ENCODE measurements at regions not wholly inside any gene's neighbourhood (a gene's known extent, or its start where the extent isn't known, plus 50 kb on each side); places are given as distances from the start of the nearest gene placed in this dataset.

DNA sequence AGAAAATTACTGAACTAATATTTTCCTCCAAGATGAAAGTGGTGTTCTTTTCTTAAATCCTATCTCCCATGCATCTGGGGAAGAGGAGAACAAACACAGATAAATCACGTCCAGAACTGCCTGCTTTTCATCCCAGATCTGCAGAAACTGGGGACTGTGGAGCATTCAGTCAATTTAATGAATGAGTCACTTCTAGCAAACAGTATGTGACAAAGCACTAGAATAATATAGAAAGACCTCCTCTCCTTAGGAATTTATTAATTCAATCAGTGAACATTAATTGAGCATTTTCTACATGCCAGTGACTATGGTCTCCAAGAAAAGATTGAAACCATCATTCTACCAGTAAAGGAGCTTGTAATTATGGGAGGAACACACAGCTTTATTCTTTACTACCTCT is 693.4 kb upstream of the ID2 start:
- BruUV-seq (replicated peaks) = no TSS peak
- POLR2A ChIA-PET = no interaction called here
- no peak overlapping the region for H3K27ac ChIP-seq (ENCODE audit: low read depth, low read length)
- H4K20me1 ChIP-seq (ENCODE audit: insufficient read depth) = no peaks in the 10 kb centered on the region
- H3K9me3 ChIP-seq (ENCODE audit: control insufficient read depth in 1 of 2, insufficient read depth in 1 of 2, low read depth in 1 of 2, low read length in 2 of 2) = no peaks in the 10 kb centered on the region
- H3K4me2 ChIP-seq (ENCODE audit: low read length) = no peak overlapping the region
- H3K79me2 ChIP-seq (ENCODE audit: insufficient read depth, low read length) = no peaks in the 10 kb centered on the region
- H3K36me3 ChIP-seq (ENCODE audit: control insufficient read depth in 1 of 2, insufficient read depth in 2 of 2, low read length in 2 of 2) = no peaks in the 10 kb centered on the region
- CTCF ChIA-PET = no interaction called here
- no peak for ATAC-seq
- intact Hi-C loops (cut with micrococcal nuclease) = no loop called here
- peaks cover 12% of the 10 kb centered on the region for H3K27me3 ChIP-seq (ENCODE audit: insufficient read depth, low read length)
- H3K9me2 ChIP-seq (ENCODE audit: insufficient read depth) = no peaks in the 10 kb centered on the region
- DNase-seq (ENCODE audit: low read depth, low spot score) = no peak
- H3K9ac ChIP-seq (ENCODE audit: low read length) = no peak overlapping the region
- no peaks in the 10 kb centered on the region for H3K4me1 ChIP-seq (ENCODE audit: control insufficient read depth in 1 of 2, insufficient read depth in 2 of 2, low read length in 2 of 2)
- no peak overlapping the region for H2AFZ ChIP-seq (ENCODE audit: low read depth, low read length, poor library complexity, severe bottlenecking)
- TF ChIP-seq, protein P1, sequence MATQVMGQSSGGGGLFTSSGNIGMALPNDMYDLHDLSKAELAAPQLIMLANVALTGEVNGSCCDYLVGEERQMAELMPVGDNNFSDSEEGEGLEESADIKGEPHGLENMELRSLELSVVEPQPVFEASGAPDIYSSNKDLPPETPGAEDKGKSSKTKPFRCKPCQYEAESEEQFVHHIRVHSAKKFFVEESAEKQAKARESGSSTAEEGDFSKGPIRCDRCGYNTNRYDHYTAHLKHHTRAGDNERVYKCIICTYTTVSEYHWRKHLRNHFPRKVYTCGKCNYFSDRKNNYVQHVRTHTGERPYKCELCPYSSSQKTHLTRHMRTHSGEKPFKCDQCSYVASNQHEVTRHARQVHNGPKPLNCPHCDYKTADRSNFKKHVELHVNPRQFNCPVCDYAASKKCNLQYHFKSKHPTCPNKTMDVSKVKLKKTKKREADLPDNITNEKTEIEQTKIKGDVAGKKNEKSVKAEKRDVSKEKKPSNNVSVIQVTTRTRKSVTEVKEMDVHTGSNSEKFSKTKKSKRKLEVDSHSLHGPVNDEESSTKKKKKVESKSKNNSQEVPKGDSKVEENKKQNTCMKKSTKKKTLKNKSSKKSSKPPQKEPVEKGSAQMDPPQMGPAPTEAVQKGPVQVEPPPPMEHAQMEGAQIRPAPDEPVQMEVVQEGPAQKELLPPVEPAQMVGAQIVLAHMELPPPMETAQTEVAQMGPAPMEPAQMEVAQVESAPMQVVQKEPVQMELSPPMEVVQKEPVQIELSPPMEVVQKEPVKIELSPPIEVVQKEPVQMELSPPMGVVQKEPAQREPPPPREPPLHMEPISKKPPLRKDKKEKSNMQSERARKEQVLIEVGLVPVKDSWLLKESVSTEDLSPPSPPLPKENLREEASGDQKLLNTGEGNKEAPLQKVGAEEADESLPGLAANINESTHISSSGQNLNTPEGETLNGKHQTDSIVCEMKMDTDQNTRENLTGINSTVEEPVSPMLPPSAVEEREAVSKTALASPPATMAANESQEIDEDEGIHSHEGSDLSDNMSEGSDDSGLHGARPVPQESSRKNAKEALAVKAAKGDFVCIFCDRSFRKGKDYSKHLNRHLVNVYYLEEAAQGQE (IDR thresholded peaks at IDR 0.05; ENCODE audit: low read depth) = no peak
- TF ChIP-seq SRF (IDR thresholded peaks at IDR 0.05; ENCODE audit: low read depth) = no peak
- RAD21 ChIA-PET (ENCODE audit: low non-redundant PET in 1 of 2, low total read pairs in 2 of 2, uncharacterized antibody in 2 of 2, unreplicated experiment in 2 of 2) = no interaction called here
- H3K4me3 ChIP-seq (replicated peaks in 1 of 2; ENCODE audit: low read depth in 1 of 2, low read length in 2 of 2) = no peak overlapping the region

DNA sequence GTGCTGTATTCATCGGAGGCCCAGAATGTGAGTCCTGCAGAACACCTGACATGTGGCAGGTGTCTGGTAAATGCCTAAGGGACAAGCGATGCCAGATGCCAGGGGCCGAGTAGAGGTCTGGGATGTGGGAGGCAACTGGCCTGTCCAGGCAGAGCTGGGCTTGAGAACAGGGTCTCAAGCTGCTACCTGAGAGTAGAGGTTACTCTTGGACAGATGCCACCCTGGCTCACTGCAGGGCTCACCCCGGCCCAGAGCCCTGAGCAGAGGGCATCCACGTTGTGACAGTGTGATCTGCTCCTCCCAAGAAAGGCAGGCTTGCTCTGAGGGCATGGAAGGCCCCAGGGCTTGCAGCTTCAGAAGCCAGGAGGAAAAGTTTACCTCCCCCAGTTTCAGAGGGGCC is 692.0 kb upstream of the ID2 start:
- Histone ChIP-seq H3K36me3 (ENCODE audit: control insufficient read depth in 1 of 2, insufficient read depth in 2 of 2, low read length in 2 of 2) (no peaks in the 10 kb centered on the region), H3K9me2 (ENCODE audit: insufficient read depth) (no peaks in the 10 kb centered on the region), H3K79me2 (ENCODE audit: insufficient read depth, low read length) (no peaks in the 10 kb centered on the region), H3K27ac (ENCODE audit: low read depth, low read length) (no peak overlapping the region), H3K9ac (ENCODE audit: low read length) (no peak overlapping the region), H4K20me1 (ENCODE audit: insufficient read depth) (no peaks in the 10 kb centered on the region), H3K9me3 (ENCODE audit: control insufficient read depth in 1 of 2, insufficient read depth in 1 of 2, low read depth in 1 of 2, low read length in 2 of 2) (no peaks in the 10 kb centered on the region), H3K27me3 (ENCODE audit: insufficient read depth, low read length) (peaks cover 12% of the 10 kb centered on the region), H3K4me2 (ENCODE audit: low read length) (no peak overlapping the region), H3K4me3 (replicated peaks in 1 of 2; ENCODE audit: low read depth in 1 of 2, low read length in 2 of 2) (no peak overlapping the region), H3K4me1 (ENCODE audit: control insufficient read depth in 1 of 2, insufficient read depth in 2 of 2, low read length in 2 of 2) (no peaks in the 10 kb centered on the region), H2AFZ (ENCODE audit: low read depth, low read length, poor library complexity, severe bottlenecking) (no peak overlapping the region)
- no peak for TF ChIP-seq JUND (IDR thresholded peaks at IDR 0.05)
- TF ChIP-seq, protein P2, sequence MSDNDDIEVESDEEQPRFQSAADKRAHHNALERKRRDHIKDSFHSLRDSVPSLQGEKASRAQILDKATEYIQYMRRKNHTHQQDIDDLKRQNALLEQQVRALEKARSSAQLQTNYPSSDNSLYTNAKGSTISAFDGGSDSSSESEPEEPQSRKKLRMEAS (IDR thresholded peaks at IDR 0.05) = no peak
- TF ChIP-seq SP1 (IDR thresholded peaks at IDR 0.05; ENCODE audit: low read depth) = no peak
- no peak for TF ChIP-seq YY1 (IDR thresholded peaks at IDR 0.05; ENCODE audit: extremely low read depth, insufficient replicate concordance, low read depth, low read length)
- TF ChIP-seq ZFX (IDR thresholded peaks at IDR 0.05) = no peak
- TF ChIP-seq RAD21 (IDR thresholded peaks at IDR 0.05; ENCODE audit: low read depth) = no peak
- no peak for TF ChIP-seq TCF7L2 (IDR thresholded peaks at IDR 0.05; ENCODE audit: borderline replicate concordance, extremely low read depth, insufficient read depth, insufficient read length)
- TF ChIP-seq CEBPB (IDR thresholded peaks at IDR 0.05; ENCODE audit: low read depth) = no peak
- no peak for TF ChIP-seq POLR2A (IDR thresholded peaks at IDR 0.05; ENCODE audit: borderline replicate concordance, extremely low read depth, insufficient read depth, insufficient read length)
- TF ChIP-seq EZH2 (IDR thresholded peaks at IDR 0.05) = no peak
- TF ChIP-seq, protein P3, sequence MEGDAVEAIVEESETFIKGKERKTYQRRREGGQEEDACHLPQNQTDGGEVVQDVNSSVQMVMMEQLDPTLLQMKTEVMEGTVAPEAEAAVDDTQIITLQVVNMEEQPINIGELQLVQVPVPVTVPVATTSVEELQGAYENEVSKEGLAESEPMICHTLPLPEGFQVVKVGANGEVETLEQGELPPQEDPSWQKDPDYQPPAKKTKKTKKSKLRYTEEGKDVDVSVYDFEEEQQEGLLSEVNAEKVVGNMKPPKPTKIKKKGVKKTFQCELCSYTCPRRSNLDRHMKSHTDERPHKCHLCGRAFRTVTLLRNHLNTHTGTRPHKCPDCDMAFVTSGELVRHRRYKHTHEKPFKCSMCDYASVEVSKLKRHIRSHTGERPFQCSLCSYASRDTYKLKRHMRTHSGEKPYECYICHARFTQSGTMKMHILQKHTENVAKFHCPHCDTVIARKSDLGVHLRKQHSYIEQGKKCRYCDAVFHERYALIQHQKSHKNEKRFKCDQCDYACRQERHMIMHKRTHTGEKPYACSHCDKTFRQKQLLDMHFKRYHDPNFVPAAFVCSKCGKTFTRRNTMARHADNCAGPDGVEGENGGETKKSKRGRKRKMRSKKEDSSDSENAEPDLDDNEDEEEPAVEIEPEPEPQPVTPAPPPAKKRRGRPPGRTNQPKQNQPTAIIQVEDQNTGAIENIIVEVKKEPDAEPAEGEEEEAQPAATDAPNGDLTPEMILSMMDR (IDR thresholded peaks at IDR 0.05 in 2 of 3, conservative IDR thresholded peaks at IDR 0.05 in 1 of 3; ENCODE audit: borderline replicate concordance in 1 of 3, insufficient read depth in 1 of 3, low read depth in 2 of 3, low read length in 2 of 3) = no peak
- DNase-seq (ENCODE audit: low read depth, low spot score) (no peak), ATAC-seq (no peak)
- CTCF ChIA-PET = no interaction called here
- POLR2A ChIA-PET = no interaction called here
- RAD21 ChIA-PET (ENCODE audit: low non-redundant PET in 1 of 2, low total read pairs in 2 of 2, uncharacterized antibody in 2 of 2, unreplicated experiment in 2 of 2) = no interaction called here
- no TSS peak for BruUV-seq (replicated peaks)
- intact Hi-C loops (cut with micrococcal nuclease) = no loop called here
